Naive thymus-derived CD4-positive, alpha-beta T cell (primary cell): ENCODE measurements at regions not wholly inside any gene's neighbourhood (a gene's known extent, or its start where the extent isn't known, plus 50 kb on each side); places are given as distances from the start of the nearest gene placed in this dataset.

Experiments used
- ATAC-seq: fragments of 150-1000 bp; cut with Tn5 transposase; 2 replicates; pipeline ENCODE4 v1.10.0; 2021; ENCODE audit warnings: mild to moderate bottlenecking, moderate library complexity
- CTCF ChIA-PET: fragments of 350-600 bp; sonication (Branson Sonifier 250); formaldehyde crosslinking; loops from one replicate; lab custom pipeline; 2021; ENCODE audit warnings: antibody characterized with exemption; lab: Charles Lee
- POLR2A ChIA-PET: fragments of 350-600 bp; sonication (Branson Sonifier 250); formaldehyde crosslinking; loops from one replicate; lab custom pipeline; 2021; ENCODE audit warnings: antibody characterized with exemption, inconsistent platforms; lab: Charles Lee
- DNase-seq, 9 donors: peaks; one replicate each; pipeline versions ENCODE4 v3.0.0 to v3.0.0-alpha.2; 2020 to 2022; ENCODE audit warnings: mixed read lengths in 1 of 9
- H3K27ac ChIP-seq: one replicate; pipeline ENCODE4 v1.7.0; 2013; ENCODE audit warnings: mild to moderate bottlenecking, low read depth, low read length, moderate library complexity
- H3K27me3 ChIP-seq, 2 donors: one replicate each; pipeline ENCODE4 v1.7.0; 2013; ENCODE audit warnings: low read length in 2 of 2, mild to moderate bottlenecking in 2 of 2, moderate library complexity in 2 of 2; ENCODE audit not compliant: control insufficient read depth in 2 of 2, insufficient read depth in 2 of 2
- H3K36me3 ChIP-seq, 3 experiments: 1 replicate in 2 of 3; 2 replicates in 1 of 3; pipeline ENCODE4 v1.7.0; 2013; ENCODE audit warnings: low read length in 3 of 3, mild to moderate bottlenecking in 3 of 3, moderate library complexity in 1 of 3; ENCODE audit not compliant: insufficient read depth in 3 of 3, control insufficient read depth in 2 of 3
- H3K4me1 ChIP-seq, 2 donors: one replicate each; pipeline ENCODE4 v1.7.0; 2013; ENCODE audit warnings: low read length in 2 of 2, mild to moderate bottlenecking in 2 of 2, moderate library complexity in 1 of 2; ENCODE audit not compliant: control insufficient read depth in 2 of 2, insufficient read depth in 2 of 2
- H3K4me3 ChIP-seq: 2 replicates; pipeline ENCODE4 v1.7.0; 2013; ENCODE audit warnings: mild to moderate bottlenecking, low read length
- H3K9me3 ChIP-seq, 3 experiments: 1 replicate in 2 of 3; 2 replicates in 1 of 3; pipeline ENCODE4 v1.7.0; 2013; ENCODE audit warnings: low read length in 3 of 3; ENCODE audit not compliant: control insufficient read depth in 2 of 3
- H3K27ac Mint-ChIP-seq, 9 donors: one replicate each; pipeline ENCODE4 v1.8.0; 2020 to 2022; ENCODE audit warnings: mixed read lengths in 9 of 9, mild to moderate bottlenecking in 8 of 9, moderate library complexity in 5 of 9, inconsistent platforms in 2 of 9
- H3K27me3 Mint-ChIP-seq, 5 donors: one replicate each; pipeline ENCODE4 v1.8.0; 2021 to 2022; ENCODE audit warnings: mixed read lengths in 5 of 5, mild to moderate bottlenecking in 1 of 5
- H3K36me3 Mint-ChIP-seq, 5 donors: one replicate each; pipeline ENCODE4 v1.8.0; 2020 to 2022; ENCODE audit warnings: mixed read lengths in 5 of 5, mild to moderate bottlenecking in 3 of 5, inconsistent platforms in 1 of 5
- H3K4me1 Mint-ChIP-seq, 7 donors: one replicate each; pipeline ENCODE4 v1.8.0; 2020 to 2022; ENCODE audit warnings: mixed read lengths in 7 of 7, mild to moderate bottlenecking in 3 of 7, inconsistent platforms in 1 of 7
- H3K4me3 Mint-ChIP-seq, 10 donors: one replicate each; pipeline ENCODE4 v1.8.0; 2020 to 2022; ENCODE audit warnings: mild to moderate bottlenecking in 10 of 10, mixed read lengths in 10 of 10, moderate library complexity in 6 of 10, inconsistent platforms in 2 of 10
- H3K9me3 Mint-ChIP-seq, 11 donors: one replicate each; pipeline ENCODE4 v1.8.0; 2020 to 2022; ENCODE audit warnings: mixed read lengths in 11 of 11, mild to moderate bottlenecking in 4 of 11, inconsistent platforms in 1 of 11, moderate library complexity in 1 of 11
- intact Hi-C, 2 donors: fragments of 100-400 bp; cut with micrococcal nuclease; formaldehyde crosslinking; loops; one replicate each; pipeline ENCODE4 v1.15.1; 2023

GRCh38 chrX:10923466-10923865 is 187.7 kb upstream of the HCCS start:
- no peaks in the 10 kb centered on the region for H3K27me3 Mint-ChIP-seq
- no peak overlapping the region for H3K4me3 ChIP-seq
- no peak for ATAC-seq
- no peaks in the 10 kb centered on the region for H3K4me1 Mint-ChIP-seq
- H3K36me3 Mint-ChIP-seq: no peaks in the 10 kb centered on the region
- peaks cover 0 to 20% (median 5%) of the 10 kb centered on the region in 11 donors for H3K9me3 Mint-ChIP-seq
- no peak overlapping the region for H3K4me3 Mint-ChIP-seq
- H3K27ac Mint-ChIP-seq: no peak overlapping the region
- CTCF ChIA-PET: no interaction called here
- H3K4me1 ChIP-seq: no peaks in the 10 kb centered on the region
- H3K27me3 ChIP-seq: no peaks in the 10 kb centered on the region
- H3K27ac ChIP-seq: no peak overlapping the region
- H3K9me3 ChIP-seq: no peaks in the 10 kb centered on the region
- DNase-seq: no peak
- no peaks in the 10 kb centered on the region for H3K36me3 ChIP-seq
- intact Hi-C loops: no loop called here
- POLR2A ChIA-PET: no interaction called here

DNA sequence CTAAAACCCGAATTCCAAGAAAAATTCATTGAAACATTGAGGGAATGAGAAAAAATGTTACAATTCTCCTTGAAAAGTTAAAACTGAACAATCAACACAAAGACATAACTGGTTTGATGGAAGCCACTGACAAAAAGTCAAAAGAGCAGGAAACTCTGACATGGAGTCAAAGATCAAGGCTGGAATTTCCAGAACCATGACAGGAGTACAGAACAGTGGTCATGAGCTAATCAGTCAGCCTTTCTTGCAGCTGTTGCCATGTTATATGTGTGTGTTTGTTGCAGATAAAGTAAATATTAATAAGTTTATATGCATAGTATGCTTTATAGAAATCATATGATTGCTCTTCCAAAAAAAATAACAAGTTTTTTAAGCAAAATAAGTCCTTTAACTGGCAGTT is 184.7 kb upstream of the HCCS start:
- CTCF ChIA-PET: no interaction called here
- H3K9me3 Mint-ChIP-seq: peaks cover 0 to 45% (median 8%) of the 10 kb centered on the region in 11 donors

GRCh38 chrX:10926891-10927290 is 184.2 kb upstream of the HCCS start:
- Mint-ChIP-seq H3K9me3 (peaks cover 0 to 45% (median 8%) of the 10 kb centered on the region in 11 donors), H3K36me3 (peaks cover 0 to 4% (median 0%) of the 10 kb centered on the region in 5 donors), H3K4me3 (no peak overlapping the region), H3K4me1 (no peaks in the 10 kb centered on the region), H3K27ac (no peak overlapping the region), H3K27me3 (no peaks in the 10 kb centered on the region)
- no peaks in the 10 kb centered on the region for H3K4me1 ChIP-seq
- DNase-seq (no peak), ATAC-seq (no peak)
- H3K27me3 ChIP-seq: no peaks in the 10 kb centered on the region
- H3K36me3 ChIP-seq: no peaks in the 10 kb centered on the region
- no peak overlapping the region for H3K27ac ChIP-seq
- intact Hi-C loops: no loop called here
- ChIA-PET POLR2A (no interaction called here), CTCF (no interaction called here)
- H3K9me3 ChIP-seq: no peaks in the 10 kb centered on the region
- H3K4me3 ChIP-seq: no peak overlapping the region

More for the DNA sequence above, 184.7 kb upstream of the HCCS start:
- no peaks in the 10 kb centered on the region for H3K27me3 ChIP-seq
- DNase-seq (no peak), ATAC-seq (no peak)
- no peaks in the 10 kb centered on the region for H3K36me3 ChIP-seq
- no peaks in the 10 kb centered on the region for H3K9me3 ChIP-seq
- H3K4me1 ChIP-seq: no peaks in the 10 kb centered on the region
- Mint-ChIP-seq H3K36me3 (peaks cover 0 to 4% (median 0%) of the 10 kb centered on the region in 5 donors), H3K27me3 (no peaks in the 10 kb centered on the region), H3K27ac (no peak overlapping the region), H3K4me1 (no peaks in the 10 kb centered on the region), H3K4me3 (no peak overlapping the region)
- intact Hi-C loops: no loop called here
- H3K4me3 ChIP-seq: no peak overlapping the region
- no peak overlapping the region for H3K27ac ChIP-seq
- POLR2A ChIA-PET: no interaction called here

GRCh38 chrX:10929747-10930146 is 181.4 kb upstream of the HCCS start:
- Histone ChIP-seq H3K27me3 (no peaks in the 10 kb centered on the region), H3K9me3 (no peaks in the 10 kb centered on the region), H3K27ac (no peak overlapping the region), H3K4me3 (no peak overlapping the region), H3K4me1 (no peaks in the 10 kb centered on the region), H3K36me3 (no peaks in the 10 kb centered on the region)
- intact Hi-C loops: no loop called here
- H3K4me1 Mint-ChIP-seq: no peaks in the 10 kb centered on the region
- CTCF ChIA-PET: no interaction called here
- no peak for DNase-seq
- no peak overlapping the region for H3K4me3 Mint-ChIP-seq
- H3K27ac Mint-ChIP-seq: no peak overlapping the region
- peaks cover 0 to 4% (median 0%) of the 10 kb centered on the region in 5 donors for H3K36me3 Mint-ChIP-seq
- no peaks in the 10 kb centered on the region for H3K27me3 Mint-ChIP-seq
- H3K9me3 Mint-ChIP-seq: peaks cover 0 to 52% (median 9%) of the 10 kb centered on the region in 11 donors
- ATAC-seq: no peak
- POLR2A ChIA-PET: no interaction called here

GRCh38 chrX:10930151-10930550 is 181.0 kb upstream of the HCCS start:
- no peaks in the 10 kb centered on the region for H3K4me1 ChIP-seq
- H3K27ac ChIP-seq: no peak overlapping the region
- no peak for DNase-seq
- peaks cover 2 to 51% (median 10%) of the 10 kb centered on the region in 11 donors for H3K9me3 Mint-ChIP-seq
- intact Hi-C loops: no loop called here
- H3K36me3 Mint-ChIP-seq: peaks cover 0 to 4% (median 0%) of the 10 kb centered on the region in 5 donors
- no peak for ATAC-seq
- no peak overlapping the region for H3K4me3 ChIP-seq
- H3K27me3 Mint-ChIP-seq: no peaks in the 10 kb centered on the region
- no peaks in the 10 kb centered on the region for H3K4me1 Mint-ChIP-seq
- POLR2A ChIA-PET: no interaction called here
- no peaks in the 10 kb centered on the region for H3K9me3 ChIP-seq
- H3K27me3 ChIP-seq: no peaks in the 10 kb centered on the region
- no peak overlapping the region for H3K27ac Mint-ChIP-seq
- H3K36me3 ChIP-seq: no peaks in the 10 kb centered on the region
- CTCF ChIA-PET: no interaction called here
- no peak overlapping the region for H3K4me3 Mint-ChIP-seq

DNA sequence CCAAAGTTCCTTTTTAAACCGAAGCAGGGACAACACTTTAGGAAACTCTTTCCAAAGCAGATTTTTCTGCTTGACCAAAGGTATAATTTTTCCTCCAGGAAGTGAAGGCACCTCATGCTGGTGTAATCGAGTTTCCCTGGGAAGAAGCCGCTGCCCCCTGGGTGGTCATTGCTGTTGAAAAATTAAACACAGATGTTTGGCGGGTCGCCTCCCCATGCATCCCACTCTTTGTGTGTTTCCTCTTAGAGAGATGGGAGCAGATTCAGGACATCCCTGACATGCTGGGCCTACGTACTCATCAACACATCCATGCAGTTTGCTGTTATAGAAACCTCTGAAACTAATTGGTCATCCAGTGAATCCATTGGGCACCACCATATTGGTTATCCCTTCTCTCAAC is 179.2 kb upstream of the HCCS start:
- no peak overlapping the region for H3K4me3 ChIP-seq
- H3K9me3 ChIP-seq: no peaks in the 10 kb centered on the region
- Mint-ChIP-seq H3K4me1 (no peaks in the 10 kb centered on the region), H3K9me3 (peaks cover 2 to 45% (median 10%) of the 10 kb centered on the region in 11 donors), H3K4me3 (no peak overlapping the region), H3K36me3 (peaks cover 0 to 4% (median 0%) of the 10 kb centered on the region in 5 donors), H3K27me3 (no peaks in the 10 kb centered on the region), H3K27ac (no peak overlapping the region)
- ChIA-PET CTCF (no interaction called here), POLR2A (no interaction called here)
- H3K27ac ChIP-seq: no peak overlapping the region
- ATAC-seq (no peak), DNase-seq (no peak)
- no peaks in the 10 kb centered on the region for H3K4me1 ChIP-seq
- H3K36me3 ChIP-seq: no peaks in the 10 kb centered on the region
- no peaks in the 10 kb centered on the region for H3K27me3 ChIP-seq
- intact Hi-C loops: no loop called here

GRCh38 chrX:10932842-10933440 is 178.2 kb upstream of the HCCS start:
- Mint-ChIP-seq H3K27ac (no peak overlapping the region), H3K4me3 (no peak overlapping the region), H3K27me3 (no peaks in the 10 kb centered on the region), H3K9me3 (peaks cover 2 to 43% (median 10%) of the 10 kb centered on the region in 11 donors), H3K36me3 (peaks cover 0 to 4% (median 0%) of the 10 kb centered on the region in 5 donors), H3K4me1 (no peaks in the 10 kb centered on the region)
- no peaks in the 10 kb centered on the region for H3K36me3 ChIP-seq
- POLR2A ChIA-PET: no interaction called here
- intact Hi-C loops: no loop called here
- no peak overlapping the region for H3K27ac ChIP-seq
- no peaks in the 10 kb centered on the region for H3K4me1 ChIP-seq
- DNase-seq (no peak), ATAC-seq (no peak)
- H3K9me3 ChIP-seq: no peaks in the 10 kb centered on the region
- H3K4me3 ChIP-seq: no peak overlapping the region
- CTCF ChIA-PET: no interaction called here
- H3K27me3 ChIP-seq: no peaks in the 10 kb centered on the region
